CD8-positive, alpha-beta memory T cell (primary cell): ENCODE measurements at regions not wholly inside any gene's neighbourhood (a gene's known extent, or its start where the extent isn't known, plus 50 kb on each side); places are given as distances from the start of the nearest gene placed in this dataset.

Experiments used
- CTCF ChIA-PET: fragments of 350-600 bp; sonication (Branson Sonifier 250); formaldehyde crosslinking; loops from one replicate; lab custom pipeline; 2021; ENCODE audit warnings: antibody characterized with exemption; lab: Charles Lee
- POLR2A ChIA-PET: fragments of 350-600 bp; sonication (Branson Sonifier 250); formaldehyde crosslinking; loops from one replicate; lab custom pipeline; 2021; ENCODE audit warnings: antibody characterized with exemption; lab: Charles Lee
- DNase-seq, 5 donors: peaks; one replicate each; pipeline versions ENCODE4 v3.0.0 to v3.0.0-alpha.2; 2020 to 2022; ENCODE audit warnings: mixed read lengths in 1 of 5
- H3K27ac ChIP-seq: one replicate; pipeline ENCODE4 v1.7.0; 2013; ENCODE audit warnings: low read depth, mild to moderate bottlenecking, low read length, moderate library complexity
- H3K27me3 ChIP-seq: 2 replicates; pipeline ENCODE4 v1.7.0; 2013; ENCODE audit warnings: low read length, mild to moderate bottlenecking; ENCODE audit not compliant: insufficient read depth, poor library complexity, severe bottlenecking
- H3K36me3 ChIP-seq: 2 replicates; pipeline ENCODE4 v1.7.0; 2013; ENCODE audit warnings: mild to moderate bottlenecking, low read length, moderate library complexity; ENCODE audit not compliant: insufficient read depth
- H3K4me1 ChIP-seq: 2 replicates; pipeline ENCODE4 v1.7.0; 2013; ENCODE audit warnings: mild to moderate bottlenecking, low read length, moderate library complexity; ENCODE audit not compliant: insufficient read depth
- H3K4me3 ChIP-seq: 2 replicates; pipeline ENCODE4 v1.7.0; 2013; ENCODE audit warnings: mild to moderate bottlenecking, low read length
- H3K9me3 ChIP-seq: 2 replicates; pipeline ENCODE4 v1.7.0; 2013; ENCODE audit warnings: mild to moderate bottlenecking, low read length
- H3K27ac Mint-ChIP-seq, 8 donors: one replicate each; pipeline ENCODE4 v1.8.0; 2020 to 2021; ENCODE audit warnings: mixed read lengths in 8 of 8, mild to moderate bottlenecking in 6 of 8, inconsistent platforms in 3 of 8, moderate library complexity in 3 of 8
- H3K27me3 Mint-ChIP-seq, 2 donors: one replicate each; pipeline ENCODE4 v1.8.0; 2020 to 2021; ENCODE audit warnings: mixed read lengths in 2 of 2, mild to moderate bottlenecking in 1 of 2, moderate library complexity in 1 of 2
- H3K36me3 Mint-ChIP-seq, 3 donors: one replicate each; pipeline ENCODE4 v1.8.0; 2020 to 2021; ENCODE audit warnings: mixed read lengths in 3 of 3, inconsistent platforms in 1 of 3, mild to moderate bottlenecking in 1 of 3
- H3K4me1 Mint-ChIP-seq, 3 donors: one replicate each; pipeline ENCODE4 v1.8.0; 2020 to 2021; ENCODE audit warnings: mixed read lengths in 3 of 3, inconsistent platforms in 1 of 3, mild to moderate bottlenecking in 1 of 3
- H3K4me3 Mint-ChIP-seq, 7 donors: one replicate each; pipeline ENCODE4 v1.8.0; 2020 to 2021; ENCODE audit warnings: mixed read lengths in 7 of 7, mild to moderate bottlenecking in 6 of 7, moderate library complexity in 4 of 7, inconsistent platforms in 2 of 7
- H3K9me3 Mint-ChIP-seq, 5 donors: one replicate each; pipeline ENCODE4 v1.8.0; 2020 to 2022; ENCODE audit warnings: mixed read lengths in 5 of 5, mild to moderate bottlenecking in 3 of 5, moderate library complexity in 2 of 5, inconsistent platforms in 1 of 5

DNA sequence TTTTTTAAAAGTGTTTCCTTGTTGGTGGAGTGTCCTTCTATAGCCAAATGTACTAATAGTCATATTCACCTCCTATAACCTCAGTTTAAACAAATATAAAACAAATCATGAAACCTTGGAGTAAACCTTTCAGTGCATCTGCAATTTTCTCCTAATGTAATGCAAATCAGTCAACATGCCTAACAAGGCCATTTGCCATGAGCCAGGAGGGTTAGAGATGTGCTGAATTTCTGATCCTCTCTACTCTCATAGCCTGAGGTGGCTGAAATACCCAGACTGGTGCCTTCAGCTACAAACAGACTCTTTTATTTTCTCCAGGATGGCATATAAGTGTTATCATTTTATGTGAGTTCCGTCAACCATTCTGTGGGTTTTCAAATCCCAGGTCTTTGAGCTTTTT is 908.1 kb downstream of the GALC start:
- DNase-seq = no peak
- H3K4me3 Mint-ChIP-seq = no peak overlapping the region
- POLR2A ChIA-PET = no interaction called here

DNA sequence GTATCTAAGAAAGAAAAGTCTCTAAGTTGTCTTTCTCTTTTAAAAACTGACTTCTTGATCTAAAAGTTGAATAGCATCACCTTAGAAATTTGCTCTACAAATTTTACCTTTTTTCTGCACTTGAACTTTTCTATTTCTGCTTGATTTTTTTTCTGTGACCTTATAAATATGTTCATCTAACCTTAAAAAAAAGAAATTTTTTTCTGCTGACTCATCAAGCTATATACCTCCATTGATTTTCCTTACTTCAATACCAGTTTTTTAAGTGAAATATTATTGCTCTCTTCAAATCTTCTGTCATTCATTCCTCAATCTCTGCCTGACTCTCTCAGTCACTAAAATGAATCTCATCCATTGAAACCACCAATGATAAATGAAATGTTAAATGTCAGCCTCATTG is 910.1 kb downstream of the GALC start:
- Mint-ChIP-seq H3K36me3 (no peaks in the 10 kb centered on the region), H3K4me3 (no peak overlapping the region), H3K27me3 (peaks cover 0 to 1% of the 10 kb centered on the region in 2 donors), H3K27ac (no peak overlapping the region), H3K9me3 (peaks cover 4 to 30% (median 16%) of the 10 kb centered on the region in 5 donors), H3K4me1 (no peaks in the 10 kb centered on the region)
- H3K4me3 ChIP-seq = no peak overlapping the region
- DNase-seq = no peak
- ChIA-PET CTCF (no interaction called here), POLR2A (no interaction called here)
- no peaks in the 10 kb centered on the region for H3K27me3 ChIP-seq
- no peak overlapping the region for H3K27ac ChIP-seq
- no peaks in the 10 kb centered on the region for H3K4me1 ChIP-seq
- no peaks in the 10 kb centered on the region for H3K36me3 ChIP-seq
- H3K9me3 ChIP-seq = no peaks in the 10 kb centered on the region

More for the DNA sequence above, 908.1 kb downstream of the GALC start:
- Mint-ChIP-seq H3K4me1 (no peaks in the 10 kb centered on the region), H3K9me3 (peaks cover 4 to 23% (median 17%) of the 10 kb centered on the region in 5 donors), H3K36me3 (no peaks in the 10 kb centered on the region), H3K27ac (no peak overlapping the region), H3K27me3 (no peaks in the 10 kb centered on the region)
- Histone ChIP-seq H3K27me3 (no peaks in the 10 kb centered on the region), H3K36me3 (no peaks in the 10 kb centered on the region), H3K4me1 (no peaks in the 10 kb centered on the region), H3K27ac (no peak overlapping the region), H3K4me3 (no peak overlapping the region), H3K9me3 (no peaks in the 10 kb centered on the region)
- CTCF ChIA-PET = no interaction called here

DNA sequence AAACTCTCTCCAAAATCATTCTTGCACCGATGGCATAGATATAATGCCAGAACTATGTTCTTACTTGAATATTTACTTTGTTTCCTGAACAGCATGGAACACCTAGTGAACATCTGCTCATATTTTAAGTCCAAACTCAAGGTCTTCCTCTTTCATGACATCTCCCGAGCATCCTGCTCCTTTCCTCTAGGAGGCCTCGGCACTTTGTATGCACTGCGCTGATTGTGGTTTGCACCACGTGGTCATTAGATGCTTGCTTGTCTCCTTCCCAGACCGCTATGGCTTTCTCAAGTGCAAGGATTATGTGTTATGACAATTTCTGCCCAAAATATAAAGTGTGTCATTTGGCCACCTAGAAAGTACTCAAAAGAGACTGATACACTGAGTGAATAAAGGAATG is 912.0 kb downstream of the GALC start:
- DNase-seq = no peak
- no peaks in the 10 kb centered on the region for H3K4me1 ChIP-seq
- H3K36me3 ChIP-seq = no peaks in the 10 kb centered on the region
- no peaks in the 10 kb centered on the region for H3K36me3 Mint-ChIP-seq
- no peak overlapping the region for H3K4me3 Mint-ChIP-seq
- H3K27ac Mint-ChIP-seq = no peak overlapping the region
- H3K27ac ChIP-seq = no peak overlapping the region
- CTCF ChIA-PET = no interaction called here
- H3K27me3 ChIP-seq = no peaks in the 10 kb centered on the region
- POLR2A ChIA-PET = no interaction called here
- no peaks in the 10 kb centered on the region for H3K9me3 ChIP-seq
- no peaks in the 10 kb centered on the region for H3K4me1 Mint-ChIP-seq
- H3K27me3 Mint-ChIP-seq = peaks cover 0 to 1% of the 10 kb centered on the region in 2 donors
- peaks cover 4 to 24% (median 10%) of the 10 kb centered on the region in 5 donors for H3K9me3 Mint-ChIP-seq
- H3K4me3 ChIP-seq = no peak overlapping the region

DNA sequence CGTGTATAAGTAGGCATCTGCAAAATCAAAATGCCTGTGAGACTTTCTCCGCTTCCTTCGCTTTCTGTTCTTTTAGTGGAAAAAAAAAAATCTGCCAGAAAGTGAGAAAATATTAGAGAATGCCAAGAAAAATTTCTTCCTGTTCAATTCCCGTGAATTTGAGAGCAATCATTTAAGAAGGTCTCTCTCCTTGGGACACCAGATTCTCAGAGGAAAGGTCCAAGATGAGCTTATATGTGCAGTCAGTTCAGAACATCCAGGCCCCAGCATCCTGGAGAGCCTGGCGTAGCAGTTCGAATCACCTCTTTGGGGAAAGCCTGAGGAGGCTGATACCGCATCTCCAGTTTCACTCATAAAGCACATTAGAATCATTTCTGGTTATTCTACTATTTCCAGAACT is 912.8 kb downstream of the GALC start:
- H3K36me3 ChIP-seq = no peaks in the 10 kb centered on the region
- peaks cover 0 to 1% of the 10 kb centered on the region in 2 donors for H3K27me3 Mint-ChIP-seq
- peaks cover 2 to 31% (median 15%) of the 10 kb centered on the region in 5 donors for H3K9me3 Mint-ChIP-seq
- no peaks in the 10 kb centered on the region for H3K36me3 Mint-ChIP-seq
- no peak overlapping the region for H3K4me3 Mint-ChIP-seq
- ChIA-PET CTCF (no interaction called here), POLR2A (no interaction called here)
- no peaks in the 10 kb centered on the region for H3K27me3 ChIP-seq
- no peak for DNase-seq
- H3K4me1 Mint-ChIP-seq = no peaks in the 10 kb centered on the region
- no peaks in the 10 kb centered on the region for H3K9me3 ChIP-seq
- no peak overlapping the region for H3K27ac Mint-ChIP-seq
- H3K27ac ChIP-seq = no peak overlapping the region
- no peak overlapping the region for H3K4me3 ChIP-seq
- H3K4me1 ChIP-seq = no peaks in the 10 kb centered on the region

DNA sequence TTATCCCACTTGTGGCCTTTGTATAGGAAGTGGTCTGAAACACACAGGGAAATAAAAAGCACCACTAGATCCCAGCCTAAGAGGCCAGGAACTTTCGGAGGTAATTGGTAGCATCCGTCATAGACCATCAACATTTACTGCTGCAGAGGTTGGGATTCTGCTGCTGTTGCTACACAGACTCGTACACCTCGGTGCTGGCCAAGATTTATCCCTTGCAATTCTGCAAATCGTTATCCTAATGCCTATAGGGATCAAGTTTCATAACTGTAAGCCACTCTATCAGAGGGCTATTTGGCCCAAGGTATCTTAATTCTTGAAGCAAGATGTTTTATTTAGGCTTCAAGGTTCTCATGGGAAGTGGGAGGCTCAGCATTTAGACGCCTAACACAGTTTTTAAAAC is 913.6 kb downstream of the GALC start:
- H3K9me3 Mint-ChIP-seq = peaks cover 2 to 33% (median 15%) of the 10 kb centered on the region in 5 donors
- no peak overlapping the region for H3K27ac Mint-ChIP-seq
- Histone ChIP-seq H3K9me3 (no peaks in the 10 kb centered on the region), H3K36me3 (no peaks in the 10 kb centered on the region), H3K4me3 (no peak overlapping the region), H3K27ac (no peak overlapping the region), H3K27me3 (no peaks in the 10 kb centered on the region), H3K4me1 (no peaks in the 10 kb centered on the region)
- DNase-seq = no peak
- no peaks in the 10 kb centered on the region for H3K4me1 Mint-ChIP-seq
- ChIA-PET POLR2A (no interaction called here), CTCF (no interaction called here)
- no peaks in the 10 kb centered on the region for H3K36me3 Mint-ChIP-seq
- H3K27me3 Mint-ChIP-seq = peaks cover 0 to 1% of the 10 kb centered on the region in 2 donors
- H3K4me3 Mint-ChIP-seq = no peak overlapping the region

DNA sequence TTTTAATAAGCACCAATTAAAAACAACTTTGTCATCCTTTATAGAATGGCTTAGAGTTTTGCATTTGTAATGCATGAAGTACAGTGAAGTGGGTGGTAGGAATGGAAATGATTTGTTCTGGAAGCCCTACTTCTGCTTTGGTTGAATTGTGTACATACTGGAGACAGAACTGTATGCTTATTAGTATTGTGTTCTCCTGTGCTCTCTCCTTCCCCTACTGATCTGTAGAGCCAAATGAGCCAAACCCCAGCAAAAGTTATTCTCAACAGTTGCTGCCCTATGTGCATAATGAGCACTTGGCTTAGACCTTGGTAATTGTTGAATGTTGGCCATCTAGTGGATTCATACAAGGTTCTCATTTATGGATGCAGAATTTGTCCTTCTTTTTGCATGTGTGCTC is 916.1 kb downstream of the GALC start:
- Mint-ChIP-seq H3K4me3 (no peak overlapping the region), H3K27ac (no peak overlapping the region), H3K36me3 (no peaks in the 10 kb centered on the region), H3K4me1 (no peaks in the 10 kb centered on the region), H3K27me3 (peaks cover 0 to 1% of the 10 kb centered on the region in 2 donors), H3K9me3 (peaks cover 0 to 28% (median 11%) of the 10 kb centered on the region in 5 donors)
- no peaks in the 10 kb centered on the region for H3K36me3 ChIP-seq
- POLR2A ChIA-PET = no interaction called here
- no peak for DNase-seq
- no peaks in the 10 kb centered on the region for H3K27me3 ChIP-seq
- no peak overlapping the region for H3K27ac ChIP-seq
- no peak overlapping the region for H3K4me3 ChIP-seq
- no peaks in the 10 kb centered on the region for H3K9me3 ChIP-seq
- H3K4me1 ChIP-seq = no peaks in the 10 kb centered on the region
- CTCF ChIA-PET = no interaction called here

DNA sequence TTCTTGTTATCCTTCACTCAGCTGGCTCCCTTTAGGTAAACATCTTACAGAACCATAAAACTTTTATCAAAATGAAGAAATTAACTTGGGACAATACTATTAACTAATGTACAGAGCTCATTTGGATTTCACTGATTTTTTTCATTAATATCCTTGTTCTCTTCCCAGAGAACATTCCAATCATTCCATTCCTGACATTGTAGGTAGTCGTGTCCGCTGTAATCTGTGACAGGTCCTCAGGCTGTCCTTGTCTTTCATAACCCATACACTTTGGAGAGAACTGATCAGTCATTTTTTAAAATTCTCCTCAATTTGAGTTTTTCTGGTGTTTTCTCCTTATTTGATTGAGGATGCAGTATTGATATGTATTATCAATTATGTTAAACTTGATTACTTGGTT is 916.8 kb downstream of the GALC start:
- ChIA-PET POLR2A (no interaction called here), CTCF (no interaction called here)
- H3K9me3 ChIP-seq = no peaks in the 10 kb centered on the region

DNA sequence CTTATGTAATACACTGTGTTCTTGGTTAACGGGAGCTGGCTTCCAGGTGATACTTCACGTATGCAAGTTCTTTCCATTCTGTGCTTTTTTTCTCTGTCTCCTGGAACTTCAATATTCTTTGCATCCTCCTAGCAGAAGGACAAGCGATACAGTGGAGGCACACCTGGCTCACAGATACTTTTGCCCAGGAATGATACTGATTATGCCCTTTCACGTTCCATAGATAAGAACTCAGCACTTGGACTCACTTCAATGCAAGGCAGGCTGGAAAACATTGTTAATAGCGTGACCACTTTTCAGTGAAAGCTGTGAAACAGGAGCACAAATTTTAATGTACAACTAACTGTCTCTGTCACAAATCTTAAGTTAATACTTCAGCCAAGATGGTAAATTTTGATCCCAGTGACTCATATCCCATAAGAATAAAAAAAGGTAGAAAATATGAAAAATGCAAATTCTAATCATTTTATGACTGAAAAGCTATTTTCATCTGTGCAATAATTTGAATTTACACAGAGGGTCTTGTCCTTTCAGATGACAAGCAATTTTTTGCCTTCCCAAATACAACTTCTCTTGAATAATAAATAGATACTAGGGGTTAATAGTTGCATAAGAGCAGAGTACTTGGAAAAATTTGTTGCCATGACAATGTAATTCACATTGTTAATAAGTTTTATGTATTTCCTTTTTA is 919.0 kb downstream of the GALC start:
- no peaks in the 10 kb centered on the region for H3K9me3 ChIP-seq
- no peak overlapping the region for H3K27ac Mint-ChIP-seq

More for the DNA sequence above, 916.8 kb downstream of the GALC start:
- no peak overlapping the region for H3K27ac Mint-ChIP-seq
- H3K9me3 Mint-ChIP-seq = peaks cover 0 to 35% (median 11%) of the 10 kb centered on the region in 5 donors
- no peak for DNase-seq
- no peaks in the 10 kb centered on the region for H3K4me1 Mint-ChIP-seq
- Histone ChIP-seq H3K27me3 (no peaks in the 10 kb centered on the region), H3K27ac (no peak overlapping the region), H3K4me1 (no peaks in the 10 kb centered on the region), H3K4me3 (no peak overlapping the region), H3K36me3 (no peaks in the 10 kb centered on the region)
- no peaks in the 10 kb centered on the region for H3K36me3 Mint-ChIP-seq
- peaks cover 0 to 1% of the 10 kb centered on the region in 2 donors for H3K27me3 Mint-ChIP-seq
- H3K4me3 Mint-ChIP-seq = no peak overlapping the region

More for the DNA sequence above, 919.0 kb downstream of the GALC start:
- no peaks in the 10 kb centered on the region for H3K27me3 ChIP-seq
- Mint-ChIP-seq H3K36me3 (no peaks in the 10 kb centered on the region), H3K4me1 (no peaks in the 10 kb centered on the region), H3K4me3 (no peak overlapping the region), H3K27me3 (peaks cover 0 to 1% of the 10 kb centered on the region in 2 donors), H3K9me3 (peaks cover 2 to 23% (median 6%) of the 10 kb centered on the region in 5 donors)
- no peak overlapping the region for H3K27ac ChIP-seq
- no peak overlapping the region for H3K4me3 ChIP-seq
- CTCF ChIA-PET = no interaction called here
- H3K36me3 ChIP-seq = no peaks in the 10 kb centered on the region
- POLR2A ChIA-PET = no interaction called here
- DNase-seq = no peak
- H3K4me1 ChIP-seq = no peaks in the 10 kb centered on the region
